GM12878 (cell line): ENCODE measurements at regions not wholly inside any gene's neighbourhood (a gene's known extent, or its start where the extent isn't known, plus 50 kb on each side); places are given as distances from the start of the nearest gene placed in this dataset.
A peak's percentile ranks its signal among the peaks of the same experiment; 100 is the strongest.

ENCODE experiments used
- ATAC-seq: fragments of 200-7000 bp; cut with Tn5 transposase; 3 replicates; pipeline ENCODE4 v1.9.1; 2020; ENCODE audit warnings: mild to moderate bottlenecking, moderate library complexity
- BruUV-seq: library from RNA; stranded (reverse); fragments of 400-500 nt; replicated peaks from 2 replicates; lab custom pipeline; 2021; lab: Mats Ljungman, UMichigan
- CTCF ChIA-PET: fragments of 300-600 bp; sonication (Branson Sonifier 250); formaldehyde crosslinking; extraction: SDS; loops from one replicate; lab custom pipeline; 2021; ENCODE audit warnings: inconsistent platforms; lab: Yijun Ruan, JAX
- POLR2A ChIA-PET: fragments of 350-600 bp; formaldehyde crosslinking; extraction: SDS; loops from one replicate; lab custom pipeline; 2021; ENCODE audit warnings: inconsistent platforms; lab: Charles Lee
- RAD21 ChIA-PET: fragments of 300-600 bp; sonication (Branson Sonifier 250); formaldehyde crosslinking; loops from one replicate; lab custom pipeline; 2023; ENCODE audit warnings: antibody characterized with exemption; ENCODE audit not compliant: unreplicated experiment; lab: Charles Lee
- SMC1A ChIA-PET: fragments of 300-600 bp; sonication (Branson Sonifier 250); formaldehyde crosslinking; loops from one replicate; lab custom pipeline; 2023; ENCODE audit not compliant: unreplicated experiment, uncharacterized antibody; lab: Charles Lee
- DNase-seq: peaks from one replicate; pipeline ENCODE4 v3.0.0-alpha.2; 2011; ENCODE audit warnings: low read depth, low spot score
- FAIRE-seq: peaks from 3 replicates; lab custom pipeline; 2011; peaks lifted over from hg19 to GRCh38; lab: Jason Lieb, UNC
- H2AFZ ChIP-seq: 2 replicates; pipeline ENCODE4 v1.6.0; 2011; ENCODE audit warnings: low read depth, low read length, control low read depth; ENCODE audit not compliant: control insufficient read depth
- H3K27ac ChIP-seq: 2 replicates; pipeline ENCODE4 v1.5.1; 2011; ENCODE audit warnings: control low read depth; ENCODE audit not compliant: control insufficient read depth, insufficient read depth
- H3K27me3 ChIP-seq, 2 experiments: replicated peaks in 1 of 2; 2 replicates each; pipeline versions ENCODE4 v1.6.0 to v1.6.1; 2011; ENCODE audit warnings: low read length in 1 of 2; ENCODE audit not compliant: control insufficient read depth in 2 of 2, insufficient read depth in 2 of 2
- H3K36me3 ChIP-seq, 2 experiments: 2 replicates each; pipeline ENCODE4 v1.5.1; 2011; ENCODE audit warnings: low read length in 1 of 2; ENCODE audit not compliant: control insufficient read depth in 2 of 2, insufficient read depth in 2 of 2
- H3K4me1 ChIP-seq: 2 replicates; pipeline ENCODE4 v1.6.1; 2011; ENCODE audit warnings: mild to moderate bottlenecking, low read length, moderate library complexity, mixed read lengths; ENCODE audit not compliant: control insufficient read depth, insufficient read depth
- H3K4me2 ChIP-seq: 2 replicates; pipeline ENCODE4 v1.6.0; 2011; ENCODE audit warnings: control low read depth; ENCODE audit not compliant: control insufficient read depth, insufficient read depth
- H3K4me3 ChIP-seq: fragments of 200-600 bp; sonication (generic); 2 replicates; pipeline ENCODE4 v1.5.1; 2016
- H3K79me2 ChIP-seq: 2 replicates; pipeline ENCODE4 v1.6.0; 2011; ENCODE audit warnings: low read length; ENCODE audit not compliant: control insufficient read depth, insufficient read depth
- H3K9ac ChIP-seq: 2 replicates; pipeline ENCODE4 v1.8.0; 2011; ENCODE audit warnings: low read length, control low read depth, mixed read lengths; ENCODE audit not compliant: control insufficient read depth, insufficient read depth
- H3K9me3 ChIP-seq: replicated peaks from 3 replicates; pipeline ENCODE4 v1.5.1; 2011; ENCODE audit warnings: mild to moderate bottlenecking, low read length; ENCODE audit not compliant: control insufficient read depth, insufficient read depth
- H4K20me1 ChIP-seq: 2 replicates; pipeline ENCODE4 v1.6.0; 2011; ENCODE audit not compliant: control insufficient read depth, insufficient read depth
- CBFB ChIP-seq: IDR thresholded peaks from 2 replicates; pipeline ENCODE4 v1.6.1; 2016; ENCODE audit warnings: antibody characterized with exemption, low read depth
- CEBPB ChIP-seq, 2 experiments: fragments of 150-350 bp in 1 of 2; IDR thresholded peaks; 2 replicates each; pipeline ENCODE4 v1.6.1; 2012 to 2014; ENCODE audit warnings: low read depth in 2 of 2, low read length in 2 of 2, borderline replicate concordance in 1 of 2, inconsistent platforms in 1 of 2
- ETV6 ChIP-seq, 2 experiments: fragments of 450-650 bp in 1 of 2; IDR thresholded peaks in 1 of 2; conservative IDR thresholded peaks in 1 of 2; 2 replicates each; pipeline ENCODE4 v1.6.1; 2014; ENCODE audit warnings: antibody characterized with exemption in 1 of 2, borderline replicate concordance in 1 of 2, low read depth in 1 of 2, mild to moderate bottlenecking in 1 of 2, moderate library complexity in 1 of 2
- GABPA ChIP-seq: IDR thresholded peaks from 2 replicates; pipeline ENCODE4 v1.6.1; 2014; ENCODE audit warnings: antibody characterized with exemption, low read depth, mild to moderate bottlenecking, inconsistent platforms
- IRF4 ChIP-seq: IDR thresholded peaks from 2 replicates; pipeline ENCODE4 v1.6.1; 2011; ENCODE audit warnings: low read depth, low read length
- IRF5 ChIP-seq: fragments of 450-650 bp; IDR thresholded peaks from 2 replicates; pipeline ENCODE4 v1.6.1; 2017; ENCODE audit warnings: borderline replicate concordance
- JUND ChIP-seq: IDR thresholded peaks from 2 replicates; pipeline ENCODE4 v1.6.1; 2012; ENCODE audit warnings: low read depth, mild to moderate bottlenecking, low read length, improper control_type of control experiment, moderate library complexity
- KAT2A ChIP-seq: conservative IDR thresholded peaks from 2 replicates; pipeline ENCODE4 v1.6.1; 2011; ENCODE audit warnings: low read depth, low read length; ENCODE audit not compliant: control insufficient read depth
- MEF2B ChIP-seq: fragments of 450-650 bp; IDR thresholded peaks from 2 replicates; pipeline ENCODE4 v1.6.1; 2018; ENCODE audit warnings: mild to moderate bottlenecking, moderate library complexity; ENCODE audit not compliant: partially characterized antibody, poor library complexity, severe bottlenecking
- MTA2 ChIP-seq: fragments of 450-650 bp; IDR thresholded peaks from 2 replicates; pipeline ENCODE4 v1.6.1; 2016; ENCODE audit warnings: low read depth, mild to moderate bottlenecking, moderate library complexity
- PKNOX1 ChIP-seq: fragments of 450-650 bp; IDR thresholded peaks from 2 replicates; pipeline ENCODE4 v1.6.1; 2016; ENCODE audit warnings: mild to moderate bottlenecking
- RB1 ChIP-seq: fragments of 450-650 bp; formaldehyde crosslinking; IDR thresholded peaks from 2 replicates; pipeline ENCODE4 v1.6.1; 2017; ENCODE audit warnings: mild to moderate bottlenecking, borderline replicate concordance
- SMAD1 ChIP-seq: fragments of 450-650 bp; IDR thresholded peaks from 2 replicates; pipeline ENCODE4 v1.6.1; 2018; ENCODE audit warnings: mild to moderate bottlenecking, low read depth; ENCODE audit not compliant: partially characterized antibody
- SREBF2 ChIP-seq: IDR thresholded peaks from 2 replicates; pipeline ENCODE4 v1.6.1; 2012; ENCODE audit warnings: mild to moderate bottlenecking, low read length
- TARDBP ChIP-seq: IDR thresholded peaks from 2 replicates; pipeline ENCODE4 v1.6.1; 2016; ENCODE audit warnings: borderline replicate concordance
- ZNF217 ChIP-seq: fragments of 450-650 bp; IDR thresholded peaks from 2 replicates; pipeline ENCODE4 v1.6.1; 2017; ENCODE audit warnings: antibody characterized with exemption, mild to moderate bottlenecking
- ZNF687 ChIP-seq: fragments of 450-650 bp; IDR thresholded peaks from 2 replicates; pipeline ENCODE4 v1.6.1; 2017; ENCODE audit warnings: mild to moderate bottlenecking, moderate library complexity
- WGBS: methylation state at CpG from one replicate; pipeline ENCODE4 v1.1.6; 2016; ENCODE audit warnings: low lambda C conversion rate; ENCODE audit not compliant: insufficient replicate concordance, insufficient coverage; ENCODE audit errors: missing lambda C conversion rate; 5-methylcytosine and 5-hydroxymethylcytosine counted together
- in situ Hi-C: fragments of 300-500 bp; cut with MboI; formaldehyde crosslinking; loops from 9 replicates; pipeline ENCODE4 v1.14.3; 2018; ENCODE audit warnings: mixed read lengths
- intact Hi-C: fragments of 100-400 bp; cut with micrococcal nuclease; formaldehyde crosslinking; loops from one replicate; pipeline ENCODE4 v1.14.2; 2022; ENCODE audit not compliant: unreplicated experiment

- peak; percentile 33; the same call in 1 of the 2 replicates for TF ChIP-seq ZNF687
- TF ChIP-seq SMAD1: no peak
Observed at GRCh38 chr17:71922439-71922838, 198.4 kb upstream of the SOX9 start (continued).

- DNase-seq (no peak), ATAC-seq (no peak), FAIRE-seq (no peak)
- intact Hi-C loops: no loop called here
- Histone ChIP-seq H4K20me1 (no peaks in the 10 kb centered on the region), H3K9me3 (no peaks in the 10 kb centered on the region), H3K4me1 (no peaks in the 10 kb centered on the region), H3K9ac (no peak overlapping the region), H3K27me3 (no peaks in the 10 kb centered on the region), H3K36me3 (no peaks in the 10 kb centered on the region), H3K27ac (no peak overlapping the region), H3K79me2 (no peaks in the 10 kb centered on the region), H3K4me3 (no peak overlapping the region), H2AFZ (no peak overlapping the region), H3K4me2 (no peak overlapping the region)
- no TSS peak for BruUV-seq
- RAD21 ChIA-PET: no interaction called here
- 39% methylated on average over 5 of the region's 5 CpGs for WGBS
- POLR2A ChIA-PET: no interaction called here
- SMC1A ChIA-PET: interaction anchor here (1.0 kb wide), 1 partner anchor 19 kb away, joined by 3 read pairs; no protein-coding TSS in a partner anchor
- CTCF ChIA-PET: interaction anchor here (1.4 kb wide), 1 partner anchor 10 kb away, joined by 3 read pairs; no protein-coding TSS in a partner anchor
- in situ Hi-C loops: no loop called here
- TF ChIP-seq RB1 (no peak), MTA2 (no peak), CBFB (no peak), IRF5 (no peak), MEF2B (no peak), SREBF2 (no peak), JUND (no peak), PKNOX1 (no peak), TARDBP (no peak), ETV6 (conservative IDR thresholded peaks at IDR 0.05 in 1 of 2, IDR thresholded peaks at IDR 0.05 in 1 of 2; ENCODE audit: borderline replicate concordance in 1 of 2, low read depth in 1 of 2) (no peak), ZNF217 (no peak), GABPA (no peak), KAT2A (no peak), IRF4 (no peak), CEBPB (IDR thresholded peaks at IDR 0.05; ENCODE audit: borderline replicate concordance in 1 of 2, low read depth in 2 of 2, low read length in 2 of 2) (no peak)
Observed at GRCh38 chr17:71926746-71927398, 193.9 kb upstream of the SOX9 start.
